IMR-90 (cell line): ENCODE measurements at regions not wholly inside any gene's neighbourhood (a gene's known extent, or its start where the extent isn't known, plus 50 kb on each side); places are given as distances from the start of the nearest gene placed in this dataset.

ENCODE experiments used
- ATAC-seq: fragments of 200-7000 bp; cut with Tn5 transposase; 2 replicates; pipeline ENCODE4 v1.9.1; 2020; ENCODE audit warnings: low read depth, mild to moderate bottlenecking, moderate library complexity
- BruUV-seq: library from RNA; stranded (reverse); fragments of 400-500 nt; replicated peaks from 2 replicates; lab custom pipeline; 2021; lab: Mats Ljungman, UMichigan
- CTCF ChIA-PET: fragments of 300-600 bp; formaldehyde crosslinking; extraction: SDS; loops from one replicate; lab custom pipeline; 2021; ENCODE audit warnings: antibody characterized with exemption; lab: Yijun Ruan, JAX
- POLR2A ChIA-PET: fragments of 300-600 bp; sonication (Branson Sonifier 250); formaldehyde crosslinking; loops from one replicate; lab custom pipeline; 2022; ENCODE audit warnings: antibody characterized with exemption; ENCODE audit not compliant: unreplicated experiment; lab: Charles Lee
- DNase-seq: peaks from one replicate; pipeline ENCODE4 v3.0.0; 2013
- H2AFZ ChIP-seq: replicated peaks from 2 replicates; pipeline ENCODE3; 2013; ENCODE audit warnings: low read length, mild to moderate bottlenecking; ENCODE audit not compliant: poor library complexity
- H2AK5ac ChIP-seq: 2 replicates; pipeline ENCODE4 v1.6.1; 2013; ENCODE audit warnings: low read depth, low read length, inconsistent platforms
- H2AK9ac ChIP-seq: replicated peaks from 2 replicates; pipeline ENCODE3; 2013; ENCODE audit warnings: mild to moderate bottlenecking, low read depth, low read length, moderate library complexity; ENCODE audit not compliant: poor library complexity
- H2BK120ac ChIP-seq: 2 replicates; pipeline ENCODE4 v1.6.1; 2013; ENCODE audit warnings: low read depth, low read length, inconsistent platforms
- H2BK15ac ChIP-seq: 3 replicates; pipeline ENCODE4 v1.6.1; 2013; ENCODE audit warnings: low read depth, low read length, inconsistent platforms
- H2BK20ac ChIP-seq: 2 replicates; pipeline ENCODE4 v1.6.1; 2013; ENCODE audit warnings: low read depth, mild to moderate bottlenecking, inconsistent platforms, low read length, moderate library complexity
- H2BK5ac ChIP-seq: 2 replicates; pipeline ENCODE4 v1.6.1; 2013; ENCODE audit warnings: mild to moderate bottlenecking, low read depth, low read length, inconsistent platforms; ENCODE audit not compliant: poor library complexity, severe bottlenecking
- H3K14ac ChIP-seq: replicated peaks from 2 replicates; pipeline ENCODE4 v1.6.1; 2013; ENCODE audit warnings: low read depth, low read length, inconsistent platforms
- H3K18ac ChIP-seq: 2 replicates; pipeline ENCODE4 v1.6.1; 2013; ENCODE audit warnings: low read depth, low read length, control low read depth
- H3K23ac ChIP-seq: 2 replicates; pipeline ENCODE4 v1.6.1; 2013; ENCODE audit warnings: low read depth, low read length, inconsistent platforms
- H3K27ac ChIP-seq: 2 replicates; pipeline ENCODE4 v1.5.1; 2013; ENCODE audit warnings: mild to moderate bottlenecking, control low read depth, low read length; ENCODE audit not compliant: insufficient read depth
- H3K27me3 ChIP-seq: 2 replicates; pipeline ENCODE4 v1.6.1; 2013; ENCODE audit warnings: low read length; ENCODE audit not compliant: control insufficient read depth, insufficient read depth
- H3K36me3 ChIP-seq: 2 replicates; pipeline ENCODE4 v1.6.1; 2013; ENCODE audit warnings: low read length, mixed read lengths; ENCODE audit not compliant: control insufficient read depth, insufficient read depth
- H3K4ac ChIP-seq: 2 replicates; pipeline ENCODE4 v1.6.1; 2013; ENCODE audit warnings: low read depth, low read length, inconsistent platforms
- H3K4me1 ChIP-seq: 2 replicates; pipeline ENCODE4 v1.6.1; 2013; ENCODE audit warnings: low read length, mixed read lengths; ENCODE audit not compliant: control insufficient read depth, insufficient read depth
- H3K4me2 ChIP-seq: 2 replicates; pipeline ENCODE4 v1.6.1; 2013; ENCODE audit warnings: low read depth, mild to moderate bottlenecking, control low read depth, low read length, moderate library complexity
- H3K4me3 ChIP-seq: 2 replicates; pipeline ENCODE4 v1.5.1; 2013; ENCODE audit warnings: low read depth, mild to moderate bottlenecking, control low read depth, low read length, moderate library complexity; ENCODE audit not compliant: insufficient read depth
- H3K56ac ChIP-seq: 2 replicates; pipeline ENCODE4 v1.6.1; 2013; ENCODE audit warnings: low read length, inconsistent platforms; ENCODE audit not compliant: insufficient read depth; ENCODE audit errors: extremely low read depth
- H3K79me1 ChIP-seq, 2 experiments: 2 replicates each; pipeline ENCODE4 v1.6.1; 2013; ENCODE audit warnings: low read length in 2 of 2, inconsistent platforms in 1 of 2, low read depth in 1 of 2
- H3K9ac ChIP-seq: 2 replicates; pipeline ENCODE4 v1.6.1; 2013; ENCODE audit warnings: low read depth, low read length, control low read depth
- H3K9me1 ChIP-seq: 2 replicates; pipeline ENCODE4 v1.6.1; 2013; ENCODE audit warnings: low read length, inconsistent platforms; ENCODE audit not compliant: insufficient read depth
- H3K9me3 ChIP-seq: 2 replicates; pipeline ENCODE4 v1.6.1; 2013; ENCODE audit warnings: low read length; ENCODE audit not compliant: control insufficient read depth, insufficient read depth
- H4K20me1 ChIP-seq: 2 replicates; pipeline ENCODE4 v1.6.1; 2013; ENCODE audit warnings: low read length, inconsistent platforms; ENCODE audit not compliant: insufficient read depth
- H4K5ac ChIP-seq: 2 replicates; pipeline ENCODE4 v1.6.1; 2013; ENCODE audit warnings: mild to moderate bottlenecking, low read depth, low read length, control low read depth
- H4K8ac ChIP-seq, 2 experiments: 2 replicates each; pipeline ENCODE4 v1.6.1; 2013; ENCODE audit warnings: low read depth in 2 of 2, low read length in 2 of 2, control low read depth in 1 of 2, inconsistent platforms in 1 of 2
- H4K91ac ChIP-seq: 2 replicates; pipeline ENCODE4 v1.6.1; 2013; ENCODE audit warnings: low read depth, low read length, inconsistent platforms; ENCODE audit not compliant: insufficient read depth
- BHLHE40 ChIP-seq: fragments of 150-350 bp; IDR thresholded peaks from 2 replicates; pipeline ENCODE4 v1.6.1; 2016; ENCODE audit warnings: mild to moderate bottlenecking, low read depth, low read length
- CEBPB ChIP-seq: IDR thresholded peaks from 2 replicates; pipeline ENCODE4 v1.6.1; 2012; ENCODE audit warnings: low read depth, low read length, improper control_type of control experiment
- CHD1 ChIP-seq: IDR thresholded peaks from 2 replicates; pipeline ENCODE4 v1.6.1; 2012; ENCODE audit warnings: low read depth, low read length, improper control_type of control experiment
- FOS ChIP-seq: fragments of 150-350 bp; IDR thresholded peaks from 2 replicates; pipeline ENCODE4 v1.6.1; 2016; ENCODE audit warnings: low read depth, low read length
- MAFK ChIP-seq: IDR thresholded peaks from 2 replicates; pipeline ENCODE4 v1.6.1; 2012; ENCODE audit warnings: low read depth, low read length, improper control_type of control experiment
- MAZ ChIP-seq: IDR thresholded peaks from 2 replicates; pipeline ENCODE4 v1.6.1; 2012; ENCODE audit warnings: low read depth, mild to moderate bottlenecking, low read length, improper control_type of control experiment, moderate library complexity, borderline replicate concordance
- MXI1 ChIP-seq: IDR thresholded peaks from 2 replicates; pipeline ENCODE4 v1.6.1; 2012; ENCODE audit warnings: low read depth, mild to moderate bottlenecking, low read length, moderate library complexity, borderline replicate concordance
- NFE2L2 ChIP-seq: fragments of 150-350 bp; IDR thresholded peaks from 2 replicates; pipeline ENCODE4 v1.6.1; 2016; ENCODE audit warnings: low read depth, mild to moderate bottlenecking, low read length
- POLR2A ChIP-seq: IDR thresholded peaks from 2 replicates; pipeline ENCODE4 v1.6.1; 2012; ENCODE audit warnings: mild to moderate bottlenecking, low read depth, low read length
- RAD21 ChIP-seq: IDR thresholded peaks from 2 replicates; pipeline ENCODE4 v1.6.1; 2012; ENCODE audit warnings: low read length, improper control_type of control experiment
- RCOR1 ChIP-seq: IDR thresholded peaks from 2 replicates; pipeline ENCODE4 v1.6.1; 2012; ENCODE audit warnings: mild to moderate bottlenecking, low read length, improper control_type of control experiment; ENCODE audit not compliant: insufficient replicate concordance
- RFX5 ChIP-seq: IDR thresholded peaks from 2 replicates; pipeline ENCODE4 v1.8.0; 2012; ENCODE audit warnings: low read depth, mild to moderate bottlenecking, low read length, moderate library complexity
- SMC3 ChIP-seq: fragments of 150-350 bp; IDR thresholded peaks from 2 replicates; pipeline ENCODE4 v1.6.1; 2016; ENCODE audit warnings: low read depth, mild to moderate bottlenecking, antibody characterized with exemption, low read length, moderate library complexity
- WGBS, 2 experiments: methylation state at CpG; one replicate each; pipeline versions ENCODE4 v1.1.5 to v1.1.7; 2013; ENCODE audit warnings: missing lambda C conversion rate in 2 of 2; ENCODE audit not compliant: insufficient read length in 1 of 2; ENCODE audit errors: extremely low coverage in 2 of 2; 5-methylcytosine and 5-hydroxymethylcytosine counted together
- dilution Hi-C: fragments of 300-500 bp; cut with HindIII; formaldehyde crosslinking; loops from one replicate; pipeline ENCODE4 v1.14.3; 2018; ENCODE audit warnings: low sequenced_read_pairs; ENCODE audit not compliant: unreplicated experiment
- in situ Hi-C: fragments of 300-500 bp; cut with MboI; formaldehyde crosslinking; loops from 3 replicates; pipeline ENCODE4 v1.14.3; 2019; ENCODE audit warnings: low sequenced_read_pairs, inconsistent platforms, mixed read lengths
- intact Hi-C: fragments of 100-400 bp; cut with micrococcal nuclease; formaldehyde crosslinking; loops from 2 replicates; pipeline ENCODE4 v1.10.0; 2022
- TF ChIP-seq, protein P1 (sequence below): fragments of 150-350 bp; IDR thresholded peaks from 2 replicates; pipeline ENCODE4 v1.6.1; 2016; ENCODE audit warnings: low read depth, mild to moderate bottlenecking, low read length, moderate library complexity, borderline replicate concordance
- TF ChIP-seq, protein P2 (sequence below): conservative IDR thresholded peaks from 2 replicates; pipeline ENCODE4 v1.5.1; 2012; ENCODE audit warnings: mild to moderate bottlenecking, low read depth, low read length, improper control_type of control experiment
- TF ChIP-seq, protein P3 (sequence below): fragments of 150-350 bp; IDR thresholded peaks from 2 replicates; pipeline ENCODE4 v1.6.1; 2017; ENCODE audit warnings: mild to moderate bottlenecking, antibody characterized with exemption, low read length, low read depth

DNA sequence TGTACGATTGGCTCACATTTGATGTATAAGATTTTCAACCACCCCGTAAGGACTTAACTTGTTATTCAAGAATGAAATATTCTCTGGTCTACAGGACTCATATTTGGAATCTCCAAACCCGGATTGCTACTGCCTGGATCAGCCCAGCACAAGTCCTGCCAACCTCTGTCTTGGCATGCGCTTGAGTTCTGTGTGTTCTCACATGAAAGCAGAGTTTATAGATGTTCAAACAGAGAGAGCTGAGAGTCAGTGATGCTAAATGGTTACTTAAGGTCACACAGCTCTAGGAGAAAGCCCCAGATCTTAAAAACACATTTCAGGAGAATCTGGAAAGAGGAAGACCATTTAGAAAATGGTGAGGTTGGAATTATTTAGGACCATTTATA, 268.0 kb upstream of the TBL1XR1 start:
- WGBS, 2 experiments: 100% methylated on average over 1 of the region's 4 CpGs; no CpG with 5 or more reads in 1 of the 2 experiments
- ChIA-PET POLR2A (no interaction called here), CTCF (no interaction called here)
- Histone ChIP-seq H2BK15ac (peak overlapping the region; percentile 48; the same call in 1 of the 3 replicates), H3K4ac (no peak overlapping the region), H3K4me2 (no peak overlapping the region), H2AK9ac (no peak overlapping the region), H2BK5ac (no peak overlapping the region), H3K23ac (no peak overlapping the region), H4K5ac (no peak overlapping the region), H3K56ac (no peak overlapping the region), H2AFZ (no peak overlapping the region), H3K9me1 (peaks cover 7% of the 10 kb centered on the region; the same call in 1 of the 2 replicates), H4K8ac (no peak overlapping the region), H3K36me3 (no peaks in the 10 kb centered on the region), H3K18ac (no peak overlapping the region), H2AK5ac (0 out of 2 replicates have a peak overlapping the region, but pooled peaks have one; percentile 35), H4K91ac (no peak overlapping the region), H2BK20ac (peak overlapping the region; percentile 20; the same call in 1 of the 2 replicates), H2BK120ac (no peak overlapping the region), H4K20me1 (no peaks in the 10 kb centered on the region), H3K9ac (no peak overlapping the region), H3K14ac (no peak overlapping the region), H3K27me3 (no peaks in the 10 kb centered on the region), H3K27ac (no peak overlapping the region), H3K9me3 (no peaks in the 10 kb centered on the region), H3K4me1 (peaks cover 12% of the 10 kb centered on the region), H3K79me1 (no peaks in the 10 kb centered on the region), H3K4me3 (no peak overlapping the region)
- intact Hi-C loops (no loop called here), dilution Hi-C loops (no loop called here), in situ Hi-C loops (loop anchor here (5.0 kb wide), 1 partner anchor 268 kb away; the partner anchor contains the start of gene TBL1XR1)
- TF ChIP-seq NFE2L2: no peak
- TF ChIP-seq RFX5: no peak
- TF ChIP-seq, protein P1, sequence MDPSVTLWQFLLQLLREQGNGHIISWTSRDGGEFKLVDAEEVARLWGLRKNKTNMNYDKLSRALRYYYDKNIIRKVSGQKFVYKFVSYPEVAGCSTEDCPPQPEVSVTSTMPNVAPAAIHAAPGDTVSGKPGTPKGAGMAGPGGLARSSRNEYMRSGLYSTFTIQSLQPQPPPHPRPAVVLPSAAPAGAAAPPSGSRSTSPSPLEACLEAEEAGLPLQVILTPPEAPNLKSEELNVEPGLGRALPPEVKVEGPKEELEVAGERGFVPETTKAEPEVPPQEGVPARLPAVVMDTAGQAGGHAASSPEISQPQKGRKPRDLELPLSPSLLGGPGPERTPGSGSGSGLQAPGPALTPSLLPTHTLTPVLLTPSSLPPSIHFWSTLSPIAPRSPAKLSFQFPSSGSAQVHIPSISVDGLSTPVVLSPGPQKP: no peak
- TF ChIP-seq RCOR1: no peak
- TF ChIP-seq POLR2A: no peak
- no peak for TF ChIP-seq FOS
- TF ChIP-seq MXI1: no peak
- TF ChIP-seq, protein P2, sequence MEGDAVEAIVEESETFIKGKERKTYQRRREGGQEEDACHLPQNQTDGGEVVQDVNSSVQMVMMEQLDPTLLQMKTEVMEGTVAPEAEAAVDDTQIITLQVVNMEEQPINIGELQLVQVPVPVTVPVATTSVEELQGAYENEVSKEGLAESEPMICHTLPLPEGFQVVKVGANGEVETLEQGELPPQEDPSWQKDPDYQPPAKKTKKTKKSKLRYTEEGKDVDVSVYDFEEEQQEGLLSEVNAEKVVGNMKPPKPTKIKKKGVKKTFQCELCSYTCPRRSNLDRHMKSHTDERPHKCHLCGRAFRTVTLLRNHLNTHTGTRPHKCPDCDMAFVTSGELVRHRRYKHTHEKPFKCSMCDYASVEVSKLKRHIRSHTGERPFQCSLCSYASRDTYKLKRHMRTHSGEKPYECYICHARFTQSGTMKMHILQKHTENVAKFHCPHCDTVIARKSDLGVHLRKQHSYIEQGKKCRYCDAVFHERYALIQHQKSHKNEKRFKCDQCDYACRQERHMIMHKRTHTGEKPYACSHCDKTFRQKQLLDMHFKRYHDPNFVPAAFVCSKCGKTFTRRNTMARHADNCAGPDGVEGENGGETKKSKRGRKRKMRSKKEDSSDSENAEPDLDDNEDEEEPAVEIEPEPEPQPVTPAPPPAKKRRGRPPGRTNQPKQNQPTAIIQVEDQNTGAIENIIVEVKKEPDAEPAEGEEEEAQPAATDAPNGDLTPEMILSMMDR: no peak
- TF ChIP-seq RAD21: no peak
- no peak for TF ChIP-seq CHD1
- no peak for TF ChIP-seq MAZ
- no peak for TF ChIP-seq MAFK
- TF ChIP-seq SMC3: no peak
- no peak for TF ChIP-seq BHLHE40
- no peak for TF ChIP-seq CEBPB
- TF ChIP-seq, protein P3, sequence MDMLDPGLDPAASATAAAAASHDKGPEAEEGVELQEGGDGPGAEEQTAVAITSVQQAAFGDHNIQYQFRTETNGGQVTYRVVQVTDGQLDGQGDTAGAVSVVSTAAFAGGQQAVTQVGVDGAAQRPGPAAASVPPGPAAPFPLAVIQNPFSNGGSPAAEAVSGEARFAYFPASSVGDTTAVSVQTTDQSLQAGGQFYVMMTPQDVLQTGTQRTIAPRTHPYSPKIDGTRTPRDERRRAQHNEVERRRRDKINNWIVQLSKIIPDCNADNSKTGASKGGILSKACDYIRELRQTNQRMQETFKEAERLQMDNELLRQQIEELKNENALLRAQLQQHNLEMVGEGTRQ: no peak
- no TSS peak for BruUV-seq
- DNase-seq (no peak), ATAC-seq (no peak)
